GM06990 (cell line): ENCODE measurements at regions not wholly inside any gene's neighbourhood (a gene's known extent, or its start where the extent isn't known, plus 50 kb on each side); places are given as distances from the start of the nearest gene placed in this dataset.

Experiments
- DNase-seq: peaks from one replicate; pipeline ENCODE4 v3.0.0-alpha.2; 2011; ENCODE audit not compliant: insufficient read length; ENCODE audit errors: extremely low read depth
- H3K27me3 ChIP-seq: replicated peaks from 2 replicates; pipeline ENCODE4 v1.6.0; 2011; ENCODE audit warnings: low read length; ENCODE audit not compliant: control insufficient read depth, insufficient read depth
- H3K36me3 ChIP-seq: 2 replicates; pipeline ENCODE4 v1.5.1; 2011; ENCODE audit warnings: low read length; ENCODE audit not compliant: control insufficient read depth, insufficient read depth
- H3K4me3 ChIP-seq: replicated peaks from 2 replicates; pipeline ENCODE4 v1.5.1; 2011; ENCODE audit warnings: low read depth, mild to moderate bottlenecking, control low read depth, low read length
- CTCF ChIP-seq: IDR thresholded peaks from 2 replicates; pipeline ENCODE4 v1.5.1; 2011; ENCODE audit warnings: low read length, control low read depth, mild to moderate bottlenecking, inconsistent platforms; ENCODE audit not compliant: insufficient read depth, poor library complexity, severe bottlenecking

- DNase-seq, result no peak
- no peaks in the 10 kb centered on the region for H3K36me3 ChIP-seq
- H3K4me3 ChIP-seq, result no peak overlapping the region
- no peak for TF ChIP-seq CTCF
- no peaks in the 10 kb centered on the region; the same call in 1 of the 2 replicates for H3K27me3 ChIP-seq
Measured at GRCh38 chr9:87180361-87180760, 233.1 kb upstream of the GAS1 start.

- no peak for DNase-seq
- Histone ChIP-seq H3K36me3 (no peaks in the 10 kb centered on the region), H3K4me3 (no peak overlapping the region), H3K27me3 (no peaks in the 10 kb centered on the region; the same call in 1 of the 2 replicates)
- no peak for TF ChIP-seq CTCF
Measured at GRCh38 chr9:87180841-87181240, 233.5 kb upstream of the GAS1 start.

- Histone ChIP-seq H3K4me3 (no peak overlapping the region), H3K27me3 (no peaks in the 10 kb centered on the region; the same call in 1 of the 2 replicates), H3K36me3 (no peaks in the 10 kb centered on the region)
- no peak for DNase-seq
- TF ChIP-seq CTCF, result no peak
Measured at GRCh38 chr9:87181670-87182069, 234.4 kb upstream of the GAS1 start.

- TF ChIP-seq CTCF, result no peak
- Histone ChIP-seq H3K27me3 (no peaks in the 10 kb centered on the region), H3K4me3 (no peak overlapping the region), H3K36me3 (no peaks in the 10 kb centered on the region)
- DNase-seq, result no peak
Measured at GRCh38 chr9:87184956-87185642, 237.8 kb upstream of the GAS1 start.

GRCh38 chr9:87187656-87188055 is 240.3 kb upstream of the GAS1 start:
- DNase-seq, result no peak
- H3K36me3 ChIP-seq, result no peaks in the 10 kb centered on the region
- H3K4me3 ChIP-seq, result no peak overlapping the region
- no peaks in the 10 kb centered on the region for H3K27me3 ChIP-seq
- TF ChIP-seq CTCF, result no peak

GRCh38 chr9:87189006-87189405 is 241.7 kb upstream of the GAS1 start:
- DNase-seq, result no peak
- Histone ChIP-seq H3K4me3 (no peak overlapping the region), H3K36me3 (no peaks in the 10 kb centered on the region), H3K27me3 (no peaks in the 10 kb centered on the region)
- TF ChIP-seq CTCF, result no peak
